GM12892 (cell line): ENCODE measurements at regions not wholly inside any gene's neighbourhood (a gene's known extent, or its start where the extent isn't known, plus 50 kb on each side); places are given as distances from the start of the nearest gene placed in this dataset.
"Not testable (repeated sequence)": the region's sequence is repeated elsewhere in the genome, so short reads cannot be mapped to it uniquely, and the experiment has no call there.

Experiments
- DNase-seq: peaks from one replicate; pipeline ENCODE4 v3.0.0; 2011; ENCODE audit not compliant: insufficient read length
- FAIRE-seq: peaks from 2 replicates; lab custom pipeline; 2011; peaks lifted over from hg19 to GRCh38; lab: Jason Lieb, UNC
- POLR2A ChIP-seq: IDR thresholded peaks from 2 replicates; pipeline ENCODE4 v1.6.1; 2011; ENCODE audit warnings: low read depth, low read length, control low read depth
- POLR2AphosphoS5 ChIP-seq: IDR thresholded peaks from 2 replicates; pipeline ENCODE4 v1.6.1; 2011; ENCODE audit warnings: low read depth, low read length, control low read depth
- TAF1 ChIP-seq: IDR thresholded peaks from 2 replicates; pipeline ENCODE4 v1.6.1; 2011; ENCODE audit warnings: low read depth, mild to moderate bottlenecking, control low read depth, low read length, borderline replicate concordance

GRCh38 chr5:124546643-124547042, 199.8 kb downstream of the ZNF608 start:
- no peak for FAIRE-seq
- TF ChIP-seq POLR2A: no peak
- no peak for TF ChIP-seq TAF1
- no peak for TF ChIP-seq POLR2AphosphoS5

GRCh38 chr5:124544366-124545055, 201.9 kb downstream of the ZNF608 start:
- no peak for TF ChIP-seq POLR2A
- TF ChIP-seq POLR2AphosphoS5: no peak
- TF ChIP-seq TAF1: no peak
- DNase-seq (no peak), FAIRE-seq (peak; percentile 80)

More at GRCh38 chr5:124546643-124547042, 199.8 kb downstream of the ZNF608 start:
- DNase-seq: no peak

- FAIRE-seq (no peak), DNase-seq (no peak)
- no peak for TF ChIP-seq POLR2AphosphoS5
Observed at GRCh38 chr5:124538931-124539330, 207.5 kb downstream of the ZNF608 start.

GRCh38 chr5:124538191-124538590, 208.2 kb downstream of the ZNF608 start:
- DNase-seq (no peak), FAIRE-seq (no peak)
- no peak for TF ChIP-seq TAF1
- no peak for TF ChIP-seq POLR2AphosphoS5
- TF ChIP-seq POLR2A: no peak

- TF ChIP-seq POLR2AphosphoS5: no peak
- no peak for TF ChIP-seq TAF1
- no peak for TF ChIP-seq POLR2A
- no peak for DNase-seq
- FAIRE-seq: no peak
Observed at GRCh38 chr5:124537522-124537921, 208.9 kb downstream of the ZNF608 start.

- no peak for DNase-seq
- TF ChIP-seq POLR2A (no peak), POLR2AphosphoS5 (no peak), TAF1 (no peak)
- no peak for FAIRE-seq
Observed at GRCh38 chr5:124537107-124537506, 209.3 kb downstream of the ZNF608 start.

- TF ChIP-seq TAF1: no peak
- FAIRE-seq (no peak), DNase-seq (no peak)
Observed at GRCh38 chr5:124536333-124536732, 210.1 kb downstream of the ZNF608 start.

- DNase-seq (no peak), FAIRE-seq (no peak)
Observed at GRCh38 chr5:124530916-124531315, 215.5 kb downstream of the ZNF608 start.

GRCh38 chr5:124528838-124529237, 217.6 kb downstream of the ZNF608 start:
- no peak for DNase-seq
- no peak for FAIRE-seq
- TF ChIP-seq POLR2A (no peak), POLR2AphosphoS5 (no peak), TAF1 (no peak)

More at GRCh38 chr5:124530916-124531315, 215.5 kb downstream of the ZNF608 start:
- TF ChIP-seq POLR2A (no peak), POLR2AphosphoS5 (no peak)

- FAIRE-seq (peak; percentile 38), DNase-seq (no peak)
- no peak for TF ChIP-seq POLR2A
- TF ChIP-seq POLR2AphosphoS5: no peak
- TF ChIP-seq TAF1: no peak
Observed at GRCh38 chr5:124527220-124527991, 219.0 kb downstream of the ZNF608 start.

GRCh38 chr5:124526079-124526478, 220.4 kb downstream of the ZNF608 start:
- DNase-seq, FAIRE-seq: not testable (repeated sequence)

- TF ChIP-seq POLR2AphosphoS5: no peak
- TF ChIP-seq TAF1: no peak
- TF ChIP-seq POLR2A: no peak
- FAIRE-seq (peak; percentile 90), DNase-seq (peak; percentile 25)
Observed at GRCh38 chr5:124524552-124525232, 221.7 kb downstream of the ZNF608 start.
